HTERT RPE-1 (cell line): ENCODE measurements at regions not wholly inside any gene's neighbourhood (a gene's known extent, or its start where the extent isn't known, plus 50 kb on each side); places are given as distances from the start of the nearest gene placed in this dataset.
"Not testable (repeated sequence)": the region's sequence is repeated elsewhere in the genome, so short reads cannot be mapped to it uniquely, and the experiment has no call there.

ENCODE experiments used
- in situ Hi-C: fragments of 300-500 bp; cut with MboI; formaldehyde crosslinking; loops from 4 replicates; pipeline ENCODE4 v1.14.3; 2020; ENCODE audit warnings: low sequenced_read_pairs

DNA sequence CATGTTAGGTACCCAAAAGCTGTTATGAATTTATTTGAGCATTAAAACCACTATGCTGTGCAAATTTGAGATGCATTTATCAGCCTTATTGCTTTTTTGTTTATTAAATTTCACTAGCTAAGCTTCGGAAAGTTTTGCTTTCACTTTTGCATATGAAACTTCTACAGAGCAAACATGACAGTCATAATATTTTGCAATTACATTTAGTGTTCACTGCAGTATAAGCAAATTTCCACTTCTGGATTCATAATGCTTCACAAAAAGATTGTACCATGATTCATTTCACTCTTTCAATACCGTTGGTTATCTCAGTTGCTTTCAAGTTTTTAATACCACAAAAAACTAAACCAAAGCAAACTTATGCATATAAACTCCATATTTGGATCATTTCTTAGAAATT, 228.7 kb upstream of the SLC8A1 start:
- in situ Hi-C loops = no loop called here

DNA sequence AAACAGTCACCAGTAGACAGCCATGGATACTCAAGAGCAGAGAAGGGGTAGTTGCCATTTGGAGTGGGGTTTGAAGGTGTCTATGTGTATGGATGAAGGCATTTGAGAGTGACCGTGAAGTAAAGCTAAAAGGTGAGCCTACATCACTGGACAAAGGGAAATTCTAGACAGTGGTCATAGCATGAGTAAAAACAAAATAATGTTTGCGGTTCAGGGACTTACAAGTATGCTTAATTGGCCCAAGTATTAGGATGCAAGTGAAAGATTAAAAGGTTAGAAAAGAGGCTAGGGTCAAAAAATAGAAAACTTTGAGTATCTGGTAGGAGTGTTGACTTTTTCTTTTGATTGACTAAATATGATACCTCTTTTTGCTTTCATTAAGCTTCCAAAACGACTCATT, 238.1 kb upstream of the SLC8A1 start:
- in situ Hi-C loops = no loop called here

DNA sequence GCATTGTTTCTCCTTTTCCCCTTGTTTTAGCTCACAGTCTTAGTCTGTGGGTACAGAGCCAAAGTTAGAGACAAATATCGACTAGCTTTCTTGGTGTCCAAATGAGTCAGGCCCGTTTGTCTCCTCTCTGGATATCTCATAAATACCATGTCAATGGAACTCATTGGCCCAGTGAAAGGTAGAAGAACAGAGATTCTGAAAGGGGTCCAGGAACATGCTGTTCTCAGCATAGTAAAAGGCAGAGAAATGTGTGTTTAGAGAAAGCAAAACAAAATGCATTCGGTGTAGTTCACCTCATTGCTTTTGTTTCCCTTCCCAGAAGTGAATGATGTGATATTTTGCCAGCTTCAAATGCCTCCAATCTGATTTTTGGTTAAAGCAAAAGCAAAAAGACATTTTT, 238.6 kb upstream of the SLC8A1 start:
- in situ Hi-C loops = no loop called here

DNA sequence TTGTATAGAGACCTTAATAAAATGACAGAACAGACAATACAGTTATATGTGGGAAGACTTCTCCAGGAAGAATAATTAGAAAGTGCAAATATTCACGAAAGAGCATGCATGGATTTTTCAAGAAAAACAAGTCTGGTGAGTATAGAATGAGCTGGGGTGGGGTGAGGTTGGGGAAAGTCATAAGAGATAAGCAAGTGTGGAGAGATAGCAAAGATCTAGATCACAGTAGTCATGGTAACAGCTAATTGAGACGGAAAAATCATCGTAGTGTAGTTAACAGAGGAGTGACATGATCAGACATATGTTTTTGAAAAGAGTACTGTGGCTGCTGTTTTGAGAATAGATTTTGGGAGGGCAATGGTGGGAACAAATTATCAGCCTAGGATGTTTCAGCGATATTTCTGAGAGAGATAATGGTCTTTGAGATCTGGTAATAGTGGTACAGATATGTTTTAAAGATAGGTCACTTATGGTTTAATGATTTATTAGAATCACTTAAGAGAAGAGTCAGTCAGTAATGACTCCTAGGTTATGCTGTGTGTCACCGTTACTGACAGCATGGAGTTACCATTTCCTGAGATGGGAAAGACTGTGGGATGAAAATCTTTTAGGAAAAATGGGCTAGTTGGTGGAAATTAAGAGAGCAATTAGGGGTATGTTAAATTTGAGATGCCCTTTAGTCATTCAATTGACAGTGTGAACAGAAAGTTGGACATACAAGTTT, 248.5 kb upstream of the SLC8A1 start:
- in situ Hi-C loops = no loop called here

DNA sequence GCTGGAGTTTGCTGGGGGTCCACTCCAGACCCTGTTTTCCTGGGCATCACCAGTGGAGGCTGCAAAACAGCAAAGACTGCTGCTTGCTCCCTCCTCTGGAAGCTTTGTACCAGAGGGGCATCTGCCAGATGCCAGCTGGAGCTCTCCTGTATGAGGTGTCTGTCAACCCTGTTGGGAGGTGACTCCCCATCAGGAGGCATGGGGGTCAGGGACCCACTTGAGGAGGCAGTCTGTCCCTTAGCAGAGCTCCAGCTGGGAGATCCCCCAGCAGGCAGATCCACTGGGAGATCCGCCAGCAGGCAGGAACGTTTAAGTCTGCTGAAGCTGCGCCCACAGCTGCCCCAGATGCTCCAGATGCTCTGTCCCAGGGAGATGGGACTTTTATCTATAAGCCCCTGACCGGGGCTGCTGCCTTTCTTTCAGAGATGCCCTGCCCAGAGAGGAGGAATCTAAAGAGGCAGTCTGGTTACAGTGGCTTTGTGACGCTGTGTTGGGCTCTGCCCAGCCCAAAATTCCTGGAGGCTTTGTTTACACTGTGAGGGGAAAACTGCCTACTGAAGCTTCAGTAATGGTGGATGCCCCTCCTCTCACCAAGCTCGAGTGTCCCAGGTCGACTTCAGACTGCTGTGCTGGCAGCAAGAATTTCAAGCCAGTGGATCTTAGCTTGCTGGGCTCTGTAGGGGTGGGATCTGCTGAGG, 260.5 kb upstream of the SLC8A1 start:
- in situ Hi-C loops = not testable (repeated sequence)

DNA sequence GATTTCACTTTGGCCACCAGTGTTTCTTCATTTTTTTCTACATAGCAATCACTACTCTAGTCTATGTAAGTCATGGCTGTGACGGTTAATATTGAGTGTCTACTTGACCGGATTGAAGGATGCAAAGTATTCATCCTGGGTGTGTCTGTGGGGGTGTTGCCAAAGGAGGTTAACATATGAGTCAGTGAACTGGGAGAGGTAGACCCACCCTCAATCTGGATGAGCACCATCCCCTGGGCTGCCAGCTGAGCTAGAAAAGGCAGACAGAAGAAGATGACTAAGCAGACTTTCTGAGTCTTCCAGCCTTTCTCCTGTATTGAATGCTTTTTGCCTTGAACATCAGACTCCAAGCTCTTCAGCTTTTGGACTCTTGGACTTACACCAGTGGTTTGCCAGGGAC, 265.0 kb upstream of the SLC8A1 start:
- in situ Hi-C loops = no loop called here

DNA sequence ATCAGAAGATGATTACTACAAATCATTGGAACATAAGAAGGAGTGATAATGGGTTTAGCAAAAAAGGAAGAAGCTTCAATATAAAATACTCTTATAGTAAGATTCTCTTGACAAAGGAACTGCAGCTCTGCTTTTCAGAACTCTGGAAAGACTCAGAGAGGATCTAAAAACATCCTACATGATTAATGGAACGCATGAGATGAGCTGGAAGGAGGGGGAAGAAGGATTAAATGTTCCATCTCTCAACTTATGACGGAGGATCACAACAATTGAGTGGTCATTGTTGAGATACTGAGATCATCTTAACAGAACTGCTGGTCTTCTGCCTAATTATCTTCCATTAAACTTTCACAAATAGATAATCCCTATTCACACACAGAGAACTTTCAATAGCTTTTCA, 267.5 kb upstream of the SLC8A1 start:
- in situ Hi-C loops = no loop called here

DNA sequence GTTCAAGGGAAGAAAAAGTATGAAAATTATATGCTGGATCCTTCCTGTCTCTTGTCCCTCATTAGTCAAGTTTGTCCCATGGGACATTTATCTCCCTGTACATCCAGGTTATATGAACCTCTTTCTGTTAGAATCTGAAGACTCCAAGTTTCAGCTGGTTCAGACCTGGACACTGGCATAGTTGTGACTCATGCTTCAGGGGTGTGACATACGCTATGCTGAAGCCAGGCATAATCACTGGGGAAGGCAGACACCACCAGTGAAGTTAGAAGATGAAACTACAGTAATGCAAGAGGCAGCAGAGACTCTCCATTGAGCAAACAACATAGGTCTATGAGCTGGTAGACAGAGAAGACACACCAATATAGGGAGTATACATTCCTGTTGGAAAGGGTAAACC, 269.7 kb upstream of the SLC8A1 start:
- in situ Hi-C loops = no loop called here

DNA sequence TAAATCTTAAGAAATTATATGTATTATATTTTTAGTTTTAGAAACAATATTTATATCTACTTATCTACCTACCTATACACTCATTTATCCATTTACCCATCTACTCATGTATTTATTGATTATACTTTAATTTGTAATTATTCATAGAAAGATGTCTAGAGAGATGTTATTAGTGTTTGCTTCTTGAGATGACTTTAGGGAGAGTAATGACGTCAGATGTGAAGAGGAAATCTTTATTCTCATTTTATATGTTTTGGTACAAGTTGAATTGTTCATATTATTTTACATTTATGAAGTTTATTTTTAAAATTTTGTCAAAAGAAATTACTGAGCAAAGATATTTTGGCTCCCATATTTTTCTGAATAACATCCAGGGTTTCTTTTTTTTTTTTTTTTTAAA, 271.3 kb upstream of the SLC8A1 start:
- in situ Hi-C loops = no loop called here

DNA sequence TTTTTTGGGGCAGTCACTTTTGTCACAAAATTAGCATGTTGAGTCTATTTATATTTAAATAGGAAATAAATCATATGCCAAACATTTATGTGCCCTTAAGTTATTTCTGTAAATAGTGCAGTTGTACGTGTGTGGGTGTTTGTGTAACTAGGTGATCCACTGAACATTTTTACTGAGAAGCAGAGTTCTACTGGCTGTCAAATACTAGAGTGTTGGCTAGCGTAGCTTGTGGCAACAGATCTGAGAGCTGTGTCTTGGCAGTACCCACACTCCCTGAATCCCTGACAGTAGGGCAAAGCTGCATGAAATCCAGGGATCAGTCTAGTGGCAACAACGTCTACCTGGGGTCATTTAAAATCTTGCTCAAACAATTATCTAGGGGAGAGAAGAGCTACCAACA, 273.1 kb upstream of the SLC8A1 start:
- in situ Hi-C loops = no loop called here

DNA sequence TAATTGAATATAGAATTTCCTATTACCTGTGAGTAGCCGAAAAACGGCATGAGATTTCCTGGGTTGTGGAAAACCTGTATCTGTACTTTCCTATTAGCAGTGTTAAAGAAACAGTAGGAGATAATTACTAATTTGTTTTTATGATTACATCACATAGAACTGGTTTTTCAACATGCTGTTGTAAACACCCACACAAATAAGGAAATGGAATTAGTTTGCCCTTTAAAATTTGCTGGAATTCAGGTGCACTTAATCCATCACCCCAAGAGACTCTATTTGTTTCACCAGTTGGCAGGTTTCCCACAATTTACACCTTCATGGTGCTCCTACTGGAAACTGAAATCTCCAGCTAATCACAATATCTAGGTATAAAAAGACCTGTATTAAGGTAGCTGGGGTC, 274.1 kb upstream of the SLC8A1 start:
- in situ Hi-C loops = no loop called here

DNA sequence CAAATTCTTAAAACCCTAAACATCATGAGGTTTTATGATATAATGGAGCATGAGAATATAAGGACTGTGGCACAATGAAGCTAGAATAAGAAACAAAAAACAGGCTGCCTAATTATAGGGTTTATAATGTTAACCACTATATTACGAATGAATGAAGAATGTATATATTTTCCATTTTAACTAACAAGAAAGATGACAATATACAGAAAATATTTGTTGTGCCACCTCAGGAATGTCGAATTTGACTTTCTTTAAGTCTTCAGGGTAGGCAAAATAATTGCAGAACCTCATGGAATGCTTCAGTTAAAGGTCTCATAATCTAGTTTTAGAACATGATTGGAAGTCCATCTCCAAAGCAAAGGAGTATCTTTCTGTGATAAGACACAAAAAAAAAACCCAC, 282.9 kb upstream of the SLC8A1 start:
- in situ Hi-C loops = no loop called here

DNA sequence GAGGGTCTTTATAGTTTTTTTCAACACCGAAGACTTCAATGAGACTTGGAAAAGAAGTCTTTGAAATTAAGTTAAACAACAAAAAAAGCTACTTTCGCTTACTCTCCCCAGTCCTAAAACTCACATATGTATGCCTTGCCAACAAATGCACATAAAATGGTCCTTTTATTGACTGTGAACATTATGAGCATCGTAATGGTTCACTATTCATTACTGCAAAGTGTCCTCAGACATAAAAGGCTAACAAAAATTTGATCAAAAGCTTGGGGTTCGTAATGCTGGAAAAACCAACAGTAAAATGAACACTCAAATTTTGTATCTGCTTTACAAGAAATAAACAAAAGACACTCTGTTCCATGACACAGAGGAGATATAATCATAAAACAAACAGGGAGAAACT, 285.3 kb upstream of the SLC8A1 start:
- in situ Hi-C loops = no loop called here

DNA sequence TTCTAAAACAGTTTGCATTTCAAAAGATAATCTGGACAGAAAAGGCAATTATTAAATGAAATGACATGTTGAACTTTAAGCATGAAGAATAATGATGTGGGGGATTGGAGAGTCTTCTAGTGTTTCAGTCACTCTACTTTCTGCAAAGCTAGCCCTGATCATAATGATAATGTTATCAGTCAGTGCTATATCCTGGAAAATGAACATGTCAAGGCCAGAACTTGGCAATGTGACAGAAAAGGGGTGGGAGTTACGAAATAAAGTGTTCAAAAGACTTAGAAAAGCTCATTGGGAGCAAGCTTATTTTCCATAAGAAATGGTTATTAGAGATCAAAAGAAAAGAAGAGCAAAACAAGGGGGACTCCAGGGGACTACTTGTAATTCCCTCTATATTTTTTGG, 288.5 kb upstream of the SLC8A1 start:
- in situ Hi-C loops = no loop called here

DNA sequence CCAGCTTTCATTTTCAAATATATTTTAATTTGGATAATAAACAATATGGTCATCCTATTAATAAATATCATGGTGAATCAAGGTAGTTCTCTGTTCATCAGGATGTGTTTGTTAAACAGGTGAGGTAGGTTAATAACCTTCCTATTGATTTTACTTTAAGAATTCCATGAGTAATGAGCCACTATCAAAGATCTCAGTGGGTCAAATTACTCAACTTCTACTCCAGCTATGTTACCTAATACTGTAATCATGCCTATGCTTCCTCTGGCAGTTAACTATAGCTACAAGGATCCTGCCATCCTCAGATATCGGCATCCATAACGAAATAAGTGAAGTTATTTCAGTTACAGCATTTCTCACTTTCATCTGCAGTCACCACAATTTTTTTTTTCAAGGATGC, 289.6 kb upstream of the SLC8A1 start:
- in situ Hi-C loops = no loop called here

DNA sequence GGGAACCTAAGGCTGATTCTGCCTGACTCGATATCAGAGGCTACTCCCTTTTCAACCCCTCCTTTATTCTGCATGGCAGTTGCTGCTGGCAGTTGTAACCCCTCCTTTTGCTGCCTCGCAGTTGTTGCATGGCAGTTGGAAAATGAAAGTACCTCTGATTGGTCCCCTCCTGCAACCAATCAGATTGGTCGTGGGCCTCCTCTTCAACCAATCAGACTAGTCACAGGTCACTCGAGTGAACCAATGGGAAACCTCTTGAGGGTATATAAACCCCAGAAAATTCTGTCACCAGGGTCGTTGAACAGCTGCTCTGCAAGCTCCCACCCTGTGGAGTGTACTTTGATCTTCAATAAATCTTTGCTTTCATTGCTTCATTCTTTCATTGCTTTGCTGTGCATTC, 294.3 kb upstream of the SLC8A1 start:
- in situ Hi-C loops = no loop called here

DNA sequence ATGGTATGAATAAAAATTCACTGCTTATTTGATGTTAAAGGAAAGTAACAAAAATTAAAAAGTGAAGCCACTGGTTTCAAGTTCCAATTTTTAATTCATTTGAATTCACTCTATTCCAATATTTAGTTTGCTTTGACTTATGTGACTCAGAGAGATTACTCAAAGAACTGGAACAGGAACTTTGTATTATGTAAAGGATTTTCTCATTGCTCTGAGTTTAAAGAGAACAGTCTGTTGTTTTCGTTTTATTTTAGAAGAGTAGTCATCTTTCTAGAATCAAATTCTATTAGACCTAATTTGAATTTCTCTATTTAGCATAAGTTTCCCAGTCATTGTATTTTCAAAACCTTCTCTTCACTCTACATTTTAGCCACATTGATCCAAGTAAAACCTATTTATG, 300.1 kb upstream of the SLC8A1 start:
- in situ Hi-C loops = no loop called here

DNA sequence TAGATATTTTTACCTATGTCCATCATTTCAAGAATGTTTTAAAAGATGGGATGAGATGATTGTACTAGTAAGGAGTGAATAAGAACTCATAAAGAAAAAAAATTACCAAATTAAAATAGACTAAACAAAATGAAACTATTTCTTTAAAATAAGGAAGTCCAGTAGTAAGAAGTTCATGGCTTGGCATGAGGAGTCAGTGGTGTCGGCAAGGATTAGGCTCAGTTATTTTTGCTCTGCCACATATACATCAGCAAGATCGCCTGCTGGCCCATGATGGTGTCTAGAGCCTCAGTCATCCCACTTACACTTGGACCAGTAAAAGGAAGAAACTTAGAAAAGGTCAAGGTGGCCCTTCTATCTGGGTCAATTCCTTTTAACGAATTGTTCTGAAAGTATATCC, 300.9 kb upstream of the SLC8A1 start:
- in situ Hi-C loops = no loop called here

DNA sequence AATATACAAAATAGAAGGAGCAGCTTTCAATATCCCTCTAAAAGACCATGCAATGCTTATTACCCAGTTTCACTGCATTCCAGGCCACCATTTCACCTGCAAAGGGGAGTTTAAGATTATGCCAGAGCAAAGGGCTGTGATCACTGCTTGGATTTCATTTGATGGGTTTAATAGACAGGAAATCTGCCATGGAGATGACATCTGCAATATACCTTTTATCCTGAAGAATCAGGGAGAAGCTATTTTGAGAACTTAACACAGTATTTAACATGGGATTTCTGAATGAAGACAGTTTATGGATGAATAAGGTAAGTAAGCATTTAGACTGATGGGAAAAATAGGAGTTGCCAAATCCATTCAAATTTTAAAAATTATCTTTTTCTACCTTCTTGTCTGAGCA, 303.0 kb upstream of the SLC8A1 start:
- in situ Hi-C loops = no loop called here

DNA sequence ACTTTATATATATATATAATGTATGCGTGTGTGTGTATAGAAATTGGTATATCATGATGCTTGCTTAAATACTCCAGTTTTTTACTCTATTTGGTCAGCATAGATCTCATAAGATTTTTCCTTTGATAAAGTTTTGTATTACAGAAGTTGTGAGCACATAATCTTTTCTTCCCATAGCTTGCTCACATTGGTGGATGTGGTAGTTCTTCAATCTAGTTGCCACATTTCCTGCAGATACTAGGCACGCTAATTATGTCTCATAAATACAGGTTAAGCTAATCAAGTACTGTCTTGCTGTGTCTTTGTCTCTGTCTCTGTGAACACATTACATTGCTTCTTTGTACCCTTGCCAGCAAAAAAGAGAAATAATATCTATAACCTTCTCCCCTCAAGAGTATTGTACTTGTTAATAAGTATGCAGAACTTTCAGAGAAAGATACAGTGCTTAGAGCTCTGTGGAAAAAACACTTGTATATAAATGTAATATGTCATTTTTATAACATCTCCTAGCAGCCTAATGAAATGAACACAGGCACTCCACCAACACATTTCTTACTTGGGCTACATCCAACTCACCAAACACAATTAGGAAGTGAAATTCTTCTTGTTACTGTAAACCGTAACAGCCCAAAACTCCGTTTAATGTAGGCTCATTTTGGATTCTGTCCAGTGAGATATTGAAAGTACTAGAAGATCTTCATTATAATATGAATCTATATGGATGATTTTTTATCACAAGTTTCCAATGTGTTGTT, 306.7 kb upstream of the SLC8A1 start:
- in situ Hi-C loops = no loop called here

DNA sequence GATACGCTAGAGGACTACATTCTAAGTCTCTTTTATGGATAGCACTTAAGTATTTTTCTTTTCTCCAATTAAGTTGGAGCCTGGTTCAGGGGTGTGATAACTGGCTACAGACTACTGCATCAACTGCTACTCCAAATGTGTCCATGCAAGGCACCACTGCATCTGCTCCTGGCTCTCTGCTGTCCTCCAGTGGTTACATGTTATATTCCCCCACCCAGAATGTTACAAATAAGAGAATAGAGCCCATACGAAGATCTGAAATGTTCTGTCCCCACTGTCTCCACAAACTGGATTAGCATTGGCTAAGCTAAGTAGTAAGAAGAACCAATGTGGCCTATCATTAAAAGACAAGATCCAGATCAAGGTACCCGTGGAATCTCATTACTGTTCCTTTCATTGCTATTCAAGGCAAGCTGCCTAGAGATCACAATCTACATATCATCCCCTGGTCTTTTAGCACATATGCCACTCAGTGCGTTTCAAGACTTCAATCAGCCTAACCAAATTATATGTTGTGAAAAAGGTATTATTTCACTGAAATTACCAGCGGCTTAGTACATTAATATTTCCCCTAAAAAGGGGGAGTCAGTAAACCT, 308.3 kb upstream of the SLC8A1 start:
- in situ Hi-C loops = no loop called here

DNA sequence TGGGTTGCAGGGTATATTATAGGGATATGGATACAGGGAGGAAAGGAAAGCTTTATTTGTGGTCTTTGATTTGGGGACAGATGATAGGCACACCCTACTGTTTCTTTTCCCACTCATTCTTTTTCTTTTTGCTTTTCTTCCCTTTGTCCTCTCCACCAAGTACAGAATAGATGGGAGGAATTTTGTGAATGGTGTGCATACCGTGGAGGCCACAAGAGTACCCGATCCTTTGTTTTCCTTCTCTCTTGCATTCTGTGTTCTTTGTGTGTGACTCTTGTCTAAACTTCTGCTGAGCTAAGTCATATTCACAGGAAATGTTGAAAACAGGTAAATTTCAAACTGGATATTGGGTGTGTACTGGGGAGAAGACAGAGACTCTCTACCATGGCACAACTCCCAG, 321.4 kb upstream of the SLC8A1 start:
- in situ Hi-C loops = no loop called here
